ENCODE measurements at regions not wholly inside any gene's neighbourhood (a gene's known extent, or its start where the extent isn't known, plus 50 kb on each side); places are given as distances from the start of the nearest gene placed in this dataset.

DNA sequence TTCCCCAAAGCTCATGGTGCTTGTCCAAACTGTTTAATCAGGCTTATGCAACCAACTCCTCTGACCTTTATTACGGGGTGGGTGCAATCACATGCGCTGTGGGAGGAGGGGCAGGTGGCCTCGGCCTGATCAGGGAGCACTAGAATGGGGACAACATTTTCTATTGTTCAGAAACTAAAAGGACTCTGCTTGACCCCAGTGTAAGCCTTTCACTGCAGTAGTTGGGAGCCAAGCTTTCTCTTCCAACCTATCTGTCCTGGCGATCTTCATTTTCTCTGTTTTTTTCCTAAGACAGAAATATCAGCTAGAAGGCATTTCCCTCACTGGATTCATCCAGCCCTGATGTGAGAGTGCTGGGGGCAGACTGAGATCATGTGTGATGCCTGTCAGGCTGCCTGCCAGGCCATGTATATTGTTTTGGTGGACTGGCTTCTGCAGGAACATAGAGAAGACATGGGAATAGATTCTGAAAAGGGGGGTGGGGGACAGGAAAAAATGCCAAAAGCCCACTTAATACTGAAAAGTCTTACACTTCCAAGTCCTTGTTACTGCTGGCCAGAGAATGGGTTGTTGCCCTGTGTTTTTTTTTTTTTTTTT lies 627.0 kb upstream of the TBL1XR1 start:
- TF ChIP-seq POLR2A (IDR thresholded peaks at IDR 0.05) (no peak), CTCF (IDR thresholded peaks at IDR 0.05) (no peak)
